ENCODE measurements at regions not wholly inside any gene's neighbourhood (a gene's known extent, or its start where the extent isn't known, plus 50 kb on each side); places are given as distances from the start of the nearest gene placed in this dataset.

- Histone ChIP-seq H3K4me1 (no peaks in the 10 kb centered on the region), H3K4me3 (no peak overlapping the region), H3K36me3 (no peaks in the 10 kb centered on the region), H3K27ac (no peak overlapping the region), H3K27me3 (replicated peaks in 1 of 7) (no peaks in the 10 kb centered on the region), H3K9me3 (no peaks in the 10 kb centered on the region)
- intact Hi-C loops (cut with DNase I; ENCODE audit: low total_unique reads): no loop called here
- TF ChIP-seq POLR2AphosphoS5 (IDR thresholded peaks at IDR 0.05) (no peak), CTCF (IDR thresholded peaks at IDR 0.05 in 8 of 11, conservative IDR thresholded peaks at IDR 0.05 in 3 of 11) (no peak), POLR2A (IDR thresholded peaks at IDR 0.05) (no peak)
- WGBS, 5 donors: 53 to 80% (median 72%) methylated on average over 3 of the region's 3 CpGs
- no peak for DNase-seq
Observed at GRCh38 chr1:187310038-187310631, 481.4 kb downstream of the PLA2G4A start.

GRCh38 chr1:187313115-187313514 is 484.4 kb downstream of the PLA2G4A start:
- no peak for TF ChIP-seq CTCF (IDR thresholded peaks at IDR 0.05 in 8 of 11, conservative IDR thresholded peaks at IDR 0.05 in 3 of 11)
- TF ChIP-seq POLR2AphosphoS5 (IDR thresholded peaks at IDR 0.05): no peak
- TF ChIP-seq POLR2A (IDR thresholded peaks at IDR 0.05): no peak
- intact Hi-C loops (cut with DNase I; ENCODE audit: low total_unique reads): no loop called here
- 34 to 46% (median 42%) methylated on average over 2 of the region's 2 CpGs for WGBS, 5 donors

DNA sequence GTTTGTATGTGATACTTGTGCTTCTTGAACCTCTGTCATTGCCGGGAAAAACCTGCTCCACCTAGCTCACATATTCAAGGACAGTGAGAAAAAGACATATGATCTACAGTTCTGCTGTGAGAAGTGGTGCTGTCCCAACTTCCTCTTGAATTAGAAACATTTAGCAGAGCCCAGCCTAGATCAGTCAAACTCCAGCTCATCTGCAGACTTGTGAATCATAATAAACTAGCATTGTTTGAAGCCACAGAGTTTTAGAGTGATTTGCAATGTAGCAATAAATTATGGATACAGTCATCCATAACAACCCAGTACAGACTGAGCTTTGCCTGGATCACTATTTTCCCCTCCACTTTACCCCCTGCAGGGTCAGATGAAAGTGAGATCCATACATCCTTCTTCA is 497.8 kb downstream of the PLA2G4A start:
- Histone ChIP-seq H3K4me3 (no peak overlapping the region), H3K27me3 (replicated peaks in 1 of 7) (no peaks in the 10 kb centered on the region), H3K36me3 (no peaks in the 10 kb centered on the region), H3K4me1 (no peaks in the 10 kb centered on the region), H3K9me3 (peaks cover 0 to 7% (median 0%) of the 10 kb centered on the region in 8 donors), H3K27ac (no peak overlapping the region)
- DNase-seq: no peak
- TF ChIP-seq POLR2AphosphoS5 (IDR thresholded peaks at IDR 0.05): no peak
- TF ChIP-seq POLR2A (IDR thresholded peaks at IDR 0.05): no peak
- intact Hi-C loops (cut with DNase I; ENCODE audit: low total_unique reads): no loop called here
- WGBS, 5 donors: 76 to 92% (median 89%) methylated on average over 1 of the region's 1 CpG

More at GRCh38 chr1:187313115-187313514, 484.4 kb downstream of the PLA2G4A start:
- no peak overlapping the region for H3K27ac ChIP-seq
- peaks cover 0 to 6% (median 0%) of the 10 kb centered on the region in 8 donors for H3K9me3 ChIP-seq
- DNase-seq: no peak
- H3K27me3 ChIP-seq (replicated peaks in 1 of 7): no peaks in the 10 kb centered on the region
- H3K4me3 ChIP-seq: no peak overlapping the region
- H3K4me1 ChIP-seq: no peaks in the 10 kb centered on the region
- no peaks in the 10 kb centered on the region for H3K36me3 ChIP-seq

GRCh38 chr1:187336441-187337168 is 507.9 kb downstream of the PLA2G4A start:
- no peaks in the 10 kb centered on the region for H3K4me1 ChIP-seq
- intact Hi-C loops (cut with DNase I; ENCODE audit: low total_unique reads): no loop called here
- no peaks in the 10 kb centered on the region for H3K27me3 ChIP-seq (replicated peaks in 1 of 7)
- WGBS, 5 donors: 76 to 86% (median 81%) methylated on average over 2 of the region's 2 CpGs
- no peaks in the 10 kb centered on the region for H3K36me3 ChIP-seq
- no peak overlapping the region for H3K4me3 ChIP-seq
- TF ChIP-seq CTCF (IDR thresholded peaks at IDR 0.05 in 8 of 11, conservative IDR thresholded peaks at IDR 0.05 in 3 of 11) (no peak), POLR2AphosphoS5 (IDR thresholded peaks at IDR 0.05) (no peak), POLR2A (IDR thresholded peaks at IDR 0.05) (no peak)
- H3K9me3 ChIP-seq: peaks cover 0 to 8% (median 0%) of the 10 kb centered on the region in 8 donors
- H3K27ac ChIP-seq: no peak overlapping the region
- DNase-seq: no peak
